ENCODE measurements at regions not wholly inside any gene's neighbourhood (a gene's known extent, or its start where the extent isn't known, plus 50 kb on each side); places are given as distances from the start of the nearest gene placed in this dataset.

DNA sequence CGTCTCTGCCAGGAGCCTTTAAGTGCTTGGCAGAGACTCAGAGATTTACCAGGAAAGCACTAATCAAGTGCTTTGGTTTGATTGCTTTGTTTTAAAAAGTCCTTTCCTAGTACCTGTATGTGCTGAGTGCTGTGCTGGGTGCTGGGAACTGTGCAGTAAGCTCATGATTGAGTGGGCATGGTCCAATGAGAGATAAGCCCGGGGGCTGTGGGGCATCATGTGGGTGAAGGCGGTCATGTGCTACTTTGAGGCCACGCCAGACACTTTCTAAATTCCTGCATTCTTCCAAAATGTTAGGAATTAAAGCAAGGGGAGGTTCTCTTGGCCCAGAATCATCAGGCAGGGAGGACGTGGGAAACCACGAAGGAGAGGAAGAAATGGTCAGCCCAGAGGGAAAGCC, 109.0 kb downstream of the ACAA2 start:
- ATAC-seq = no peak
- Mint-ChIP-seq H3K27me3 (peaks cover 1% of the 10 kb centered on the region), H3K27ac (no peak overlapping the region), H3K4me1 (ENCODE audit: low read depth) (no peaks in the 10 kb centered on the region), H3K9me3 (no peaks in the 10 kb centered on the region), H3K4me3 (no peak overlapping the region), H3K36me3 (ENCODE audit: low read depth) (no peaks in the 10 kb centered on the region)
- TF ChIP-seq, protein P1, sequence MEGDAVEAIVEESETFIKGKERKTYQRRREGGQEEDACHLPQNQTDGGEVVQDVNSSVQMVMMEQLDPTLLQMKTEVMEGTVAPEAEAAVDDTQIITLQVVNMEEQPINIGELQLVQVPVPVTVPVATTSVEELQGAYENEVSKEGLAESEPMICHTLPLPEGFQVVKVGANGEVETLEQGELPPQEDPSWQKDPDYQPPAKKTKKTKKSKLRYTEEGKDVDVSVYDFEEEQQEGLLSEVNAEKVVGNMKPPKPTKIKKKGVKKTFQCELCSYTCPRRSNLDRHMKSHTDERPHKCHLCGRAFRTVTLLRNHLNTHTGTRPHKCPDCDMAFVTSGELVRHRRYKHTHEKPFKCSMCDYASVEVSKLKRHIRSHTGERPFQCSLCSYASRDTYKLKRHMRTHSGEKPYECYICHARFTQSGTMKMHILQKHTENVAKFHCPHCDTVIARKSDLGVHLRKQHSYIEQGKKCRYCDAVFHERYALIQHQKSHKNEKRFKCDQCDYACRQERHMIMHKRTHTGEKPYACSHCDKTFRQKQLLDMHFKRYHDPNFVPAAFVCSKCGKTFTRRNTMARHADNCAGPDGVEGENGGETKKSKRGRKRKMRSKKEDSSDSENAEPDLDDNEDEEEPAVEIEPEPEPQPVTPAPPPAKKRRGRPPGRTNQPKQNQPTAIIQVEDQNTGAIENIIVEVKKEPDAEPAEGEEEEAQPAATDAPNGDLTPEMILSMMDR (IDR thresholded peaks at IDR 0.05) = no peak
- DNase-seq = no peak
- ChIA-PET CTCF (no interaction called here), POLR2A (no interaction called here)
- intact Hi-C loops (cut with micrococcal nuclease) = no loop called here

DNA sequence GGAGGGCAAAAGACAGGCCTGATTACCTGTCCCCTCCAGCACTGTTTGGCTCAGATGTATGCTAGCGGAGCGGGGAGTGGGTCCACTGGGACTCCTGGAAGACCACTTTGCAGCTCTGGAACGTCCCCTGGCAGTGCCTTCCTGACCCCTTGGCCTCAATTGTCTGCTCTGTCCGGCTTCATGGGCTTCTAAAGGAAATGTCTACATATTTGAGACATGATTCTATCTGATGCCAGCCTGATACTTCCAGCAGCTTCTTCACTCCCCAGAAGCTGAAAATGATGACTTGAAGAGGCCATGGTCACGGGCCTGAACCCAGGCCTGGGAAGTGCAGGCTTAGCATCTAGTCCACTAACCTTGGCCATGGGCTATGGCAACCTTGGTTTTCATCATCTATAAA, 112.1 kb downstream of the ACAA2 start:
- POLR2A ChIA-PET = no interaction called here

DNA sequence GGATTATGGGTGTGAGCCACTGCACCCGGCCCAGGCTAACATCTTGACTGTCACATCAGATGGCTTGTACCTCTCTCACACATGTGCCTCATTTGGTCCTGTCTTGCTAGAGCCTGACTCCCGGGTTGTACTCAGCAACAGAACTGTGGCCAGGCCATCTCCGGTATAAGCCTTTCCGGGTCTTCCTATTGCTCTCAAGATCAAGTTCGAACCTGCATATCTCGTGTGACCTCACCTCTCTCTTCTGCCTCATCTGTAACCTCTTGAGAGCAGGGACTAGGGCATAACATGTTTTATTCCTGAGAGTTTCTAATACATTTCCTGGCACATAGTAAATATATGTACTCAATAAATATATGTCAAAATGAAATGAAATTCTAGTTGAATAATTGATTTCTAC, 114.0 kb downstream of the ACAA2 start:
- Mint-ChIP-seq H3K27me3 (peaks cover 3% of the 10 kb centered on the region), H3K4me1 (ENCODE audit: low read depth) (no peaks in the 10 kb centered on the region), H3K9me3 (no peaks in the 10 kb centered on the region), H3K27ac (no peak overlapping the region), H3K36me3 (ENCODE audit: low read depth) (no peaks in the 10 kb centered on the region), H3K4me3 (no peak overlapping the region)
- ChIA-PET POLR2A (no interaction called here), CTCF (no interaction called here)
- DNase-seq (no peak), ATAC-seq (no peak)
- TF ChIP-seq, protein P1 (IDR thresholded peaks at IDR 0.05) = no peak
- intact Hi-C loops (cut with micrococcal nuclease) = no loop called here

More for the DNA sequence above, 112.1 kb downstream of the ACAA2 start:
- no peaks in the 10 kb centered on the region for H3K4me1 Mint-ChIP-seq (ENCODE audit: low read depth)
- CTCF ChIA-PET = interaction anchor here (1.3 kb wide), 1 partner anchor 25 kb away, joined by 3 read pairs; no protein-coding TSS in a partner anchor
- H3K9me3 Mint-ChIP-seq = no peaks in the 10 kb centered on the region
- DNase-seq (no peak), ATAC-seq (no peak)
- TF ChIP-seq, protein P1 (IDR thresholded peaks at IDR 0.05) = no peak
- no peak overlapping the region for H3K27ac Mint-ChIP-seq
- intact Hi-C loops (cut with micrococcal nuclease) = no loop called here
- peaks cover 3% of the 10 kb centered on the region for H3K27me3 Mint-ChIP-seq
- no peak overlapping the region for H3K4me3 Mint-ChIP-seq
- H3K36me3 Mint-ChIP-seq (ENCODE audit: low read depth) = no peaks in the 10 kb centered on the region

DNA sequence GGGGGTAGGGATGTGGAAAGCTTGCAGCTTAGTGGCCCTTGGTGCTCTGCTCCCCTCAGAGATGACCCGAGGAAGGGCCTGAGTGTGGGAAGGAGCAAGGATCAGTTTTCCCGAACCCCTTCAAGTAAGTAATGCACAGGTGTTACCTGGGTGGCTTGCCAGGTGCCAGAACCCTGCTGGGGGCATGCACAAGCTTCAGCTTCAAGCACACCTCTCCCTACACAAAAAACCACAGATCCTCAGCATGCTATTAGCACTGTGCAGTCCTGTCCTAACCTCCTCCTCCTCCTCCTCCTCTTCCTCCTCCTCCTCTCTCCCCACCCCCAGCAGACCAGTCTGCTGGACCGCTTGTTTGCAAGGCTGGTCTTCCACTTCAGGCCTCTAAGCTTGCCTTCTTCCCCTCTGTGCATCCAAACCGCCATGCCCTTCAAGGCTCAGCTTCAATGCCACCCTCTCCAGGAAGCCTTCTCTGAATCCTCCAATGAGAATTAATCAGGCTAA, 114.8 kb downstream of the ACAA2 start:
- intact Hi-C loops (cut with micrococcal nuclease) = no loop called here
- ChIA-PET CTCF (no interaction called here), POLR2A (no interaction called here)
- no peak for ATAC-seq
- no peak for DNase-seq
- H3K4me1 Mint-ChIP-seq (ENCODE audit: low read depth) = no peaks in the 10 kb centered on the region
- H3K27me3 Mint-ChIP-seq = peaks cover 3% of the 10 kb centered on the region
- H3K36me3 Mint-ChIP-seq (ENCODE audit: low read depth) = no peaks in the 10 kb centered on the region
- H3K9me3 Mint-ChIP-seq = no peaks in the 10 kb centered on the region
- no peak overlapping the region for H3K27ac Mint-ChIP-seq
- H3K4me3 Mint-ChIP-seq = no peak overlapping the region
- TF ChIP-seq, protein P1 (IDR thresholded peaks at IDR 0.05) = no peak

DNA sequence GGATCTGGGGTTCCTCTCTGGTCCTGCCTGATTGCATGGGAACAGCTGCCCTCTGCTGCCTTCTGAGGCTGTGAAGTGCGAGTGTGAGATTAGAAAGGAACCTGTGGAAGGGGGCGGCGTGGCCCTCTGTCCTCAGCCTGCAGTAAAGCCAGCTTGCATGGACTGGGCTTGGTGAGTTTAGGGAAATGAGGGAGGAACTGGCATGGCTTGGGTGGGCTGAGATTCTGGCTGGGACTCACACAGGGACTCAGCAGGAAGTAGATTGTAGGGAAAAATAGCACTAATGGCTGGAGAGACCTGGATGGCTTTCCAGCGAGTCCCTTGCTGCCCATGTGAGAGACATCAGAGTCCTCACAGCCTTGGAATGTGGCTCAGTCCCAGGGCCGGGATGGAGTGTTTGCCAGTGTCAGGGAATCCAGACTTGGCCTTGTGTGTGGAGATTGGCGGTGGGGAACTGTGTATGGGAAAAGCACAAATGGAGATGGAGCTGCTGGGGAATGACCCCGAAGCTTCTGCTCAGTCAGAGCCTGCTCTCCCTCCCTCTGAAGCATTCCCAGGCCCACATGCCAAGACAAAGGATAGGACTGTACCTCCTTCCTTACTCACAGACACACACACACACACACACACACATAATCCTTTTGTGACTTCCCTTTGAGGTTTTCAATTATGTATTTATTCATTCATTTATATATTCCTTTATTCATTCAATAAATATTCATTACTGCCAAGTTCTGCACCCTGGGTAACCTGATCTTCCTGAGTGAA, 115.4 kb downstream of the ACAA2 start:
- CTCF ChIA-PET = no interaction called here
- Mint-ChIP-seq H3K4me3 (no peak overlapping the region), H3K27me3 (peaks cover 3% of the 10 kb centered on the region), H3K4me1 (ENCODE audit: low read depth) (no peaks in the 10 kb centered on the region), H3K27ac (no peak overlapping the region), H3K36me3 (ENCODE audit: low read depth) (no peaks in the 10 kb centered on the region), H3K9me3 (no peaks in the 10 kb centered on the region)
- no peak for DNase-seq
- intact Hi-C loops (cut with micrococcal nuclease) = no loop called here
- POLR2A ChIA-PET = interaction anchor here (0.6 to 0.7 kb wide), 2 partner anchors 30 to 1375 kb away, joined by 3 to 4 read pairs; no protein-coding TSS in a partner anchor
- TF ChIP-seq, protein P1 (IDR thresholded peaks at IDR 0.05) = no peak
- no peak for ATAC-seq

Measured in activated CD8-positive, alpha-beta T cell treated with anti-CD3 and anti-CD28 coated beads for 36 hours (primary cell).